Activated T-helper 2 cell treated with anti-CD3 and anti-CD28 coated beads, Interferon-gamma antibody, Interleukin-2, Interleukin-4, amounts not matched to agents 10 μg/mL and 5 μg/mL and 100 μg/mL, durations not matched to agents 14 hours and 24 hours and 36 hours (primary cell): ENCODE measurements at regions not wholly inside any gene's neighbourhood (a gene's known extent, or its start where the extent isn't known, plus 50 kb on each side); places are given as distances from the start of the nearest gene placed in this dataset.

ENCODE experiments used
- DNase-seq: peaks from one replicate; pipeline ENCODE4 v3.0.0; 2021; ENCODE audit warnings: low spot score
- H3K27ac Mint-ChIP-seq: one replicate; pipeline ENCODE4 v1.8.0; 2021; ENCODE audit warnings: mixed read lengths
- H3K27me3 Mint-ChIP-seq: one replicate; pipeline ENCODE4 v1.8.0; 2021; ENCODE audit warnings: low read depth, mixed read lengths
- H3K36me3 Mint-ChIP-seq: one replicate; pipeline ENCODE4 v1.8.0; 2021; ENCODE audit warnings: low read depth, mixed read lengths
- H3K4me1 Mint-ChIP-seq: one replicate; pipeline ENCODE4 v1.8.0; 2021; ENCODE audit warnings: low read depth, mixed read lengths
- H3K4me3 Mint-ChIP-seq: one replicate; pipeline ENCODE4 v1.8.0; 2021; ENCODE audit warnings: low read depth, mild to moderate bottlenecking, moderate library complexity, mixed read lengths
- H3K9me3 Mint-ChIP-seq: one replicate; pipeline ENCODE4 v1.8.0; 2021; ENCODE audit warnings: mixed read lengths
- intact Hi-C: fragments of 100-400 bp; cut with micrococcal nuclease; formaldehyde crosslinking; loops from one replicate; pipeline ENCODE4 v1.15.1; 2023

DNA sequence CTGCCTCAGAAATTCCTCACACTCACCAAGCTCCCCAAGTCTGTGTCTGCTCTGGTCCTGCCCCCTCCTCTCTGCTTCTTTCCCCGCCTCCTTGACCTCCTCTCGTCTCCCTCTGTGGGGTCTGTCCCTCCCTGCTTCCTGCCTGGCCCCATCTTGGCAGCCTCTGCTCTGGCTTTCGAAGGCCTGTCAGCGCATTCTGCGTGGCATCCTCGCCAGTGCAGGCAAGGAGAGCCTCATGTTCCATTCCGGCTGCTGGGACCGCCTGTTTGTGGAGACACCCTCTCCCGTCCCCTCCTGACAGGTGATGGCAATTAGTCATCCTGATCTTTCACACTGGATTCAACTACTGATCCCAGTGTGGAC is 51.7 kb upstream of the COL13A1 start:
- Mint-ChIP-seq H3K27ac (no peak overlapping the region), H3K27me3 (peaks cover 44% of the 10 kb centered on the region), H3K4me1 (peaks cover 2% of the 10 kb centered on the region), H3K4me3 (no peak overlapping the region), H3K36me3 (no peaks in the 10 kb centered on the region), H3K9me3 (no peaks in the 10 kb centered on the region)
- intact Hi-C loops = no loop called here
- no peak for DNase-seq

DNA sequence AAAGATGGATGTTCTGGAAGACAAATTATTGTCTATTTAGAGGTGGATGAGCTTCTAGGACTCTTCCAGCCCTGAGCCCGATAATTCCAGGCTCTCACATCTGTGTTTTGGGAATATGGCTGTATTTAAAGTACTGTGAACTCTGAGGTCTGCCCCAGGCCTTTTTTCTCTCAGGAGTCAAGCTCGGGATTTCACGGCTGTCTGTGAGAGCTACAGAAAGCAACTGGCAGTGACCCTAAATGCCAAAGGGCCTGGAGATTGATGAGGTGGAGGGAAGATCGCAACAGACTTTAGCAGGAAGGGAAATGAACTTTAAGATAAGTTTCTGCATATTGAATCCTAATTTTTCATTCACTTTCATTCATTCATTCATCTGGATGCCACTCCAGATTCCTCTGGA is 51.0 kb upstream of the COL13A1 start:
- Mint-ChIP-seq H3K27ac (no peak overlapping the region), H3K4me1 (no peaks in the 10 kb centered on the region), H3K9me3 (no peaks in the 10 kb centered on the region), H3K4me3 (no peak overlapping the region), H3K27me3 (peaks cover 40% of the 10 kb centered on the region), H3K36me3 (no peaks in the 10 kb centered on the region)
- intact Hi-C loops = no loop called here
- no peak for DNase-seq

DNA sequence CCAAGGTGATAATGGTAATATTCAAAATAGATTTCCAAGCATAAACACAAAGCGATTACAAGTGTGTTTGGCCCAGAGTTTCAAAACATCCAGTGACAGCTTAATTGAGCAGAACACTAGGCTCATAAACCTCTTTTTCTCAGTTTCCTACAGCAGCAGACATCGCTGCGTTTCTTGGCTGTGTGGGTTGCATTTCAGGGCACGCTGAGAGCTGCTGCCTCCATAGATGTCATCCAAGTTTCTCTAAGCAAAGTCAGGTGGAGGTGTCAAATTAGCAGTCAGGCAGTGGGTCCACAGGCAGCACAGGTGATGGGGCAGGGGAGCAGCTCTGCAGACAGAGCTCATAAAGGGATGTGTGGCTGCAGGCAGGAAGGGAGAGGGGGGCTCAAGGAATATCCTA is 50.5 kb upstream of the COL13A1 start:
- Mint-ChIP-seq H3K9me3 (no peaks in the 10 kb centered on the region), H3K27me3 (peaks cover 36% of the 10 kb centered on the region), H3K36me3 (no peaks in the 10 kb centered on the region), H3K4me3 (no peak overlapping the region), H3K27ac (no peak overlapping the region), H3K4me1 (no peaks in the 10 kb centered on the region)
- intact Hi-C loops = no loop called here
- DNase-seq = no peak
